ENCODE measurements at regions not wholly inside any gene's neighbourhood (a gene's known extent, or its start where the extent isn't known, plus 50 kb on each side); places are given as distances from the start of the nearest gene placed in this dataset.

- Histone ChIP-seq H3K9me3 (replicated peaks; ENCODE audit: control insufficient read depth, insufficient read depth, low read depth, low read length) (no peaks in the 10 kb centered on the region; the same call in 1 of the 2 replicates), H3K9me1 (ENCODE audit: control insufficient read depth, insufficient read depth, low read length) (no peaks in the 10 kb centered on the region), H3K4me1 (replicated peaks in 1 of 2; ENCODE audit: control insufficient read depth in 2 of 2, insufficient read depth in 2 of 2, low read length in 2 of 2) (peaks cover 0 to 8% of the 10 kb centered on the region in 2 experiments; a peak in 3 of 5 replicates), H3K4me3 (no peak overlapping the region), H3K4me2 (ENCODE audit: insufficient read depth, low read length) (no peak overlapping the region), H2AFZ (ENCODE audit: low read depth, low read length) (no peak overlapping the region), H4K20me1 (replicated peaks; ENCODE audit: control insufficient read depth, insufficient read depth, low read length) (no peaks in the 10 kb centered on the region), H3K9ac (ENCODE audit: insufficient read depth in 1 of 2, low read depth in 2 of 2, low read length in 2 of 2) (no peak overlapping the region), H3K27me3 (ENCODE audit: control insufficient read depth in 2 of 2, insufficient read depth in 2 of 2, low read length in 2 of 2) (no peaks in the 10 kb centered on the region), H3K79me2 (ENCODE audit: control insufficient read depth, insufficient read depth, low read length) (no peaks in the 10 kb centered on the region), H3K27ac (ENCODE audit: extremely low read depth, low read depth, low read length) (no peak overlapping the region), H3K36me3 (ENCODE audit: control insufficient read depth, insufficient read depth, low read length) (no peaks in the 10 kb centered on the region)
- FAIRE-seq (no peak), ATAC-seq (no peak), DNase-seq (ENCODE audit: extremely low read depth in 1 of 4, low spot score in 3 of 4) (no peak)
- CTCF ChIA-PET (ENCODE audit: low intra/inter-chr PET ratio): no interaction called here
- POLR2A ChIA-PET: no interaction called here
- intact Hi-C loops (cut with micrococcal nuclease): no loop called here
- no peak for TF ChIP-seq ZNF764 (CRISPR knock-in tag; IDR thresholded peaks at IDR 0.05; ENCODE audit: low read depth)
- peak; percentile 49 for TF ChIP-seq RBM25 (IDR thresholded peaks at IDR 0.05; ENCODE audit: low read depth, low read length, severe bottlenecking)
- no TSS peak for BruUV-seq (replicated peaks)
- in situ Hi-C loops (cut with MboI): loop anchor here (25.0 kb wide), 1 partner anchor 723 kb away; the partner anchor contains the start of gene RTL1
- 86% methylated on average over 23 of the region's 56 CpGs for WGBS (ENCODE audit: insufficient coverage, low coverage, missing lambda C conversion rate)
These were observed 73.8 kb downstream of the DIO3 start for GRCh38 chr14:101634850-101635748.

Data from K562 (cell line).